GM21528 (cell line): ENCODE measurements at regions not wholly inside any gene's neighbourhood (a gene's known extent, or its start where the extent isn't known, plus 50 kb on each side); places are given as distances from the start of the nearest gene placed in this dataset.

Experiments used
- ATAC-seq: cut with Tn5 transposase; IDR thresholded peaks from one replicate; pipeline ENCODE4 v1.9.1; 2021; ENCODE audit warnings: mild to moderate bottlenecking, moderate library complexity; ENCODE audit not compliant: unreplicated experiment, low FRiP score

DNA sequence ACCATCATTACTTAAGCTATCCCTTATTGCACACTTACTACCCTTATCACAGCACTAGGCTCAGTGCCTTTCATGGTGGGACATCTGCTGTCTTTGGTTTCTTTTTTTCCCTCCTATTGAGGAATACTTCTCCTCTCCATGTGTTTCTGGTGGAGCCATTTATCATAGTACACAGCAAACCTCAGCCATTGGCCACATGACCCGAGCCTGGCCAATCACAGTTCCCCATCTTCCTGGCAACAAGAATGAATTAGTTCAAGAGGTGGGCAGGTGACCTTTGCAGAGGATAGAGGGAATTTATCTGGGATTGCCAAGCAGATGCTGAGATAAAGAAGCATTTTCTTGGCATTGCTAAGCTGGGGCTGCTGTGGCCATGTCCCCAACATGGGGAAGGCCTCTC lies 101.1 kb upstream of the ZNF618 start:
- no peak for ATAC-seq

GRCh38 chr9:113775749-113776148 lies 100.4 kb upstream of the ZNF618 start:
- no peak for ATAC-seq

- no peak for ATAC-seq
Observed at GRCh38 chr9:113776194-113776593, 99.9 kb upstream of the ZNF618 start.

- ATAC-seq: no peak
Observed at GRCh38 chr9:113781381-113781780, 94.7 kb upstream of the ZNF618 start.

GRCh38 chr9:113781896-113782295 lies 94.2 kb upstream of the ZNF618 start:
- no peak for ATAC-seq

DNA sequence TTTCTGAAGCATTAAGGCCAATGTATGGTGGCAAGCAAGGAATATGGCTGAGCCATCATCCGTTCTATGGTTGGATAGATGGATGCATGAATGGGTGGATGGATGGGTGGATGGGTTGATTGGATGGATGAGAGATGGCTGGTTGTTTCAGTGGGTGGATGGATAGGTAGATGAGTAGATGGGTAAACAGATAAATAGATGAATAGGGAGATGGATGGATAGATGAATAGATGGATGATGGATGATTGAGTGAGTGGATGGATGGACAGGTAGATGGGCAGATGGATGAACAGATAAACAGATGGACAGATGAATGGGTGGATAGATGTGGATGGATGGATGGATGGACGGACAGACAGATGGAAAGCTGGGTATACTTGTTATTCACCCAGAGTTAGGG lies 92.6 kb upstream of the ZNF618 start:
- ATAC-seq: no peak

- no peak for ATAC-seq
Observed at GRCh38 chr9:113785334-113785733, 90.8 kb upstream of the ZNF618 start.

DNA sequence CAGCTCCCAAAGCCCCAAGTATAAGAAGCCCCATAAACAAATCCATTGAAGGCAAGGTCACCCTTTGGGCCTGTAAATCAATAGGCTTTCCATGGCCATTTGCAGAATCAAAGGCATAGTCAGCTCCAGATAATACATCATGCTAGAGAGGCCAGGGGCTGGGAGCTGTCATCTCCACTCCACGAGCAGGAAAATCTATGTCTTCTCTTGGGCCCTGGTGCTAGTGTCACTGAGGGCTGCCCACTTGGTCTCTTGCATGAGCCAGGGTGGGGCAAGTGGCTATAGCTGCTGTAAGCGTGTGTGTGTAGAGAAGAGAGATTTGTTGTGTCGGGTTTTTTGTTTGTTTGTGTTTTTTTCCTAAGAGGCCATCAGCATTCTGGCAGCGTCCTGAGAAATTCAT lies 90.0 kb upstream of the ZNF618 start:
- ATAC-seq: no peak

GRCh38 chr9:113787871-113788270 lies 88.2 kb upstream of the ZNF618 start:
- ATAC-seq: no peak

- no peak for ATAC-seq
Observed at GRCh38 chr9:113788616-113789330, 87.3 kb upstream of the ZNF618 start.

DNA sequence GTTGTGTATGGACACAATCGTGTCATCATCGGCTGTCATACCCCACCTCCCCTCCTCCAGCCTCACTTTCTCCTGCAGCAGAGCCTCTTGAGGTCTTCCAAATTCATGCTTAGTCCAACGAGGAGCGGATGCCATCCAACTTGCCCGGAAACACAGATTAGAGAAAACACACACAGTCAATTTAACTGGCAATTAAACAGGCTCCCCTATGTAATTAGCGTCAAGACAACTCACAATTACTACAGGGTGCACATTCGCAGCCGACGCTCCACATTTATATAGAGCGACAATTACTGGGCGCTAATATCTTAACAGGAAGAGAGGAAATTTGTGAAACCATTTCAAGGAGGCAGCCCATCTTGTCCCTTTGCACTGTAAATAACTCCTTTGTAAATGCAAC lies 86.0 kb upstream of the ZNF618 start:
- ATAC-seq: no peak

DNA sequence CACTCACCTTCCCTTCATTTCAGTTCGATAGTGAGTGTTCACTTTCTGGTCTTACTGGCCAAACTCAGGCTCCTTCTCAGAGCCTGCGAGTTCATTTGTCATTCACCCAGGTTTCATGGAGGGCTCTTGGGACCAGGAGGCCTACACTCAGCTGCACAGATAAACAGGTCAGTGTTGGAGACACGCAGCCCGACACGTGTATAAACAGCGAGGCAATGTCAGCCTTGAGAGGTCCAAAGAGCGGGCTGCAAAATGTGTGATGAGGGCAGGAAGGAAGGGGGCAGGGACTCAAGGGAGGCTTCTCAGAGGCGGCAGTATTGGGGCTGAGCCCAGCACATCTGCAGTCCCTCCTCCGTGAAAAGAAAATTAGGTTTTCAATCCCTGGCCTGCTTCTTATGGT lies 82.6 kb upstream of the ZNF618 start:
- no peak for ATAC-seq

DNA sequence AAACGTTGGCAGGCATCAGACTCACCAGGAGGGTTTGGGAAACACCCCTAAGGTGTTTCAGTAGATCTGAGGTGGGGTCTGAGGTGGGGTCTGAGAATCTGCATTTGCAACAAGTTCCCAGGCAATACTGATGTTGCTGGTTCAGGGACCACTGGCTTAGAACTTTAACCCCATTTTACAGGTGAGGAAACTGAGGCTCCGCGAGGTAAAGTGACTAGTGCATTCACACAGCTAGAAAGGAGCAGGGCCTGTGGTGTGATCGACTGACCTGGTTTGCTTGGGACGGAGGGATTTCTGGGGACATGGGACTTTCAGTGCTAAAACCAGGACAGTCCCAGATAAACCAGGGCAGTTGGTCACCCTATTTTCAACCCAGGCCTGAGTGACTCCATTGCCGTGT lies 81.4 kb upstream of the ZNF618 start:
- ATAC-seq: no peak

GRCh38 chr9:113795811-113796392 lies 80.2 kb upstream of the ZNF618 start:
- no peak for ATAC-seq

GRCh38 chr9:113796646-113797426 lies 79.3 kb upstream of the ZNF618 start:
- ATAC-seq: no peak

DNA sequence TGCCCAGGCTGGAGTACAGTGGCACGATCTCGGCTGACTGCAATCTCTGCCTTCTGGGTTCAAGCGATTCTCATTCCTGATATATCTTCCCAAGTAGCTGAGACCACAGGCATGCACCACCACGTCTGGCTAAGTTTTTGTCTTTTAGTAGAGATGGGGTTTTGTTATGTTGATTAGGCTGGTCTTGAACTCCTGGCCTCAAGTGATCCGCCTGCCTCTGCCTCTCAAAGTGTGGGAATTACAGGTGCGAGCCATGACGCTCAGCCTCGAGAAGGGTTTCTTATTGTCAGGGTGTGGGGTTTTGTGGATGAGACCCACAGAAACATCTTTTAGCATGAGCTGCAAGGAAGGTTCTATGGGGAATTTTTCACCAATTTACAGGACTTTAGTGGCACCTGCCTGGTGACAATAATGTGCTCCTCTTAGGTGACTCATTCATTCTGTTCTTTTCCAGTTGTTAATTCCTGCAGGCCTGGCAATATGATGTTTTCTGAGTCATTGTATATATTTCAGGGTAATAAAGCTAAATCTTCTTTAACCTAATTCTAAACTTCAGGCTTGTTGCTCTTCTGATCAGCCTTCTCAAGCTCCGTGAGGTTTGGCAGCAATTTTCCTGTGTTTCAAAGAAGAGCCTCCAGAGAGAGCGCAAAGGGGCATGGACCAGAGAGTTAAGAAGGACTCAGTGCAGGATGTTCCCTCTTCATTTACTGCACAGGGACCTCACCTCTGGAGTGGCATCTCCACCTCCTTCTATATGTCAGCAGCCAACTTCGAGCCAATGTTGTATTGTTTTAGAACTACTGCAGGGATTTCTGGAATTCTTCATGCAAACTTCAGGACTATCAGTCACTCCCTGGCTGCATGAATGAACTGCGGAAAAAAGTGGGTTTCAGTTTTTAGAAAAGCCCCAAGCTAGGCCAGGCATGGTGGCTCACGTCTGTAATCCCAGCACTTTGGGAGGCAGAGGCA lies 77.8 kb upstream of the ZNF618 start:
- no peak for ATAC-seq

GRCh38 chr9:113800276-113800675 lies 75.8 kb upstream of the ZNF618 start:
- no peak for ATAC-seq

DNA sequence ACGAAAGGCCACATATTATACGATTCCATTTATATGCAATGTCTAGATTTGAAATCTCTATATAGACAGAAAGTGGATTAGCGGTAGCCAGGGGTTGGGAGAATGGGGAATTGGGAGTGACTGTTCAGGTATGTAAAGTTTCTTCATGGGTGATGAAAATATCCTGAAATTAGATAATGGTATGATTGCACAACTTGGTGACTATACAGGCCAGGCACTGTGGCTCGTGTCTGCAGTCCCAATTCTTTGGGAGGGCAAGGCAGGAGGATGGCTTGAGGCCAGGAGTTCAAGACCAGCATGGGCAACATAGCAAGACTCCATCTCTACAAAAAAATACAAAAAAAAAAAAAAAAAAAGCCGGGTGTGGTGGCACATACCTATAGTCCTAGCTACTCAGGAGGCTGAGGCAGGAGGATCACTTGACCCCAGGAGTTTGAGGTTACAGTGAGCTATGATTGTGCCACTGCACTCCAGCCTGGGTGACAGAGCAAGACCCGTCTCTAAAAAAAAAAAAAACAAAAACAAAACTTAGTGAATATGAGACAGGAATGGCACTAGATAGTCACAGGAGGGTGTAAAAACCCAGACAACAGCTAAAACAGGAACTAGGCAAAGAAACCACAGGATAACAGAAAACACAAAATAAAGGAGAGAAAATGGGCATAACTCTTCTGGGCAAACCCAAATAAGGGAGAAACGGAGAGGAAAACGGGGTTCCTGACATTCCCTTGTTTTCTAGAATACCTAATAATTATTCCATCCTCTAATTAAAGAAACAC lies 72.1 kb upstream of the ZNF618 start:
- ATAC-seq: no peak

DNA sequence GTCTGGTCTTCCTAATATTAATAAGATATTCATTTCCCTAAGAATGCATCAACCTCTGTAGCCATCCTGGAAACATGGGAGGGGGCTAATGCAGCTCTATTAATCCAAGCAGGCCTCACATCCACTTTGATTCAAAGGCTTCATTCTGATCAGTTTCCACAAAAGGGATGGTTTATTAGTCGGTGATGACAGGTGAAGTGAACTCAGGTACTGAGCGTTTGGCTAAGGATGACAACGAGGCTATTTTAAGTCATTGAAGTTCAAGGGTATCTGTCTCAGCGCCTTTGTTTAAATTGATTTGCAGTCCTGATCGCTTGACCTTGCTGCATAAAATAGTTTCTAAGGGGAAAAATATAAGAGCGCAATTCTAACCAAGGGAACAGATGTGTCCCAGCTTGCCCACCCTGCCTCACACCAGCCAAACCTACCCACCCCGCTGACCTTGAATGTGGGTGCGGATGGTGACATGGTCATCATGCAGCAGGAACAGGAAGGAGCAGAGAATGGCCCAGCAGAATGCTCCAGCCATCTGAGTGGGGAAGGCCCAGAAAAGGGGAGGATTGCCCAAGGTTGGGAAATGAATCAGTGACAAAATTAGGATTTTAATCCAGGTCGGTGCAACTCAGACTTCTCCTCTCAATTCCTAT lies 70.5 kb upstream of the ZNF618 start:
- ATAC-seq: no peak
